ENCODE measurements at regions not wholly inside any gene's neighbourhood (a gene's known extent, or its start where the extent isn't known, plus 50 kb on each side); places are given as distances from the start of the nearest gene placed in this dataset.
"Not testable (repeated sequence)": the region's sequence is repeated elsewhere in the genome, so short reads cannot be mapped to it uniquely, and the experiment has no call there.

GRCh38 chr11:38721586-38722315 is 2123.7 kb upstream of the RAG2 start:
- DNase-seq (ENCODE audit: low read depth) = no peak

GRCh38 chr11:38718659-38719058 is 2120.6 kb upstream of the RAG2 start:
- no peak for DNase-seq (ENCODE audit: low read depth)

- DNase-seq (ENCODE audit: low read depth) = no peak
These were observed 2120.0 kb upstream of the RAG2 start for GRCh38 chr11:38718049-38718448.

- DNase-seq (ENCODE audit: low read depth) = no peak
These were observed 2113.1 kb upstream of the RAG2 start for GRCh38 chr11:38711110-38711509.

- DNase-seq (ENCODE audit: low read depth) = no peak
These were observed 2112.2 kb upstream of the RAG2 start for GRCh38 chr11:38710262-38710661.

GRCh38 chr11:38700111-38700510 is 2102.1 kb upstream of the RAG2 start:
- DNase-seq (ENCODE audit: low read depth) = no peak

- DNase-seq (ENCODE audit: low read depth) = no peak
These were observed 2095.3 kb upstream of the RAG2 start for GRCh38 chr11:38693306-38693705.

- DNase-seq (ENCODE audit: low read depth) = not testable (repeated sequence)
These were observed 2092.2 kb upstream of the RAG2 start for GRCh38 chr11:38690211-38690610.

GRCh38 chr11:38687008-38687407 is 2089.0 kb upstream of the RAG2 start:
- no peak for DNase-seq (ENCODE audit: low read depth)

- no peak for DNase-seq (ENCODE audit: low read depth)
These were observed 2085.4 kb upstream of the RAG2 start for GRCh38 chr11:38683484-38683883.

GRCh38 chr11:38680746-38681145 is 2082.7 kb upstream of the RAG2 start:
- DNase-seq (ENCODE audit: low read depth) = no peak

- DNase-seq (ENCODE audit: low read depth) = no peak
These were observed 2082.1 kb upstream of the RAG2 start for GRCh38 chr11:38680166-38680565.

GRCh38 chr11:38672445-38672844 is 2074.4 kb upstream of the RAG2 start:
- no peak for DNase-seq (ENCODE audit: low read depth)

GRCh38 chr11:38667359-38667758 is 2069.3 kb upstream of the RAG2 start:
- no peak for DNase-seq (ENCODE audit: low read depth)

- no peak for DNase-seq (ENCODE audit: low read depth)
These were observed 2050.6 kb upstream of the RAG2 start for GRCh38 chr11:38648604-38649003.

- DNase-seq (ENCODE audit: low read depth) = no peak
These were observed 2048.3 kb upstream of the RAG2 start for GRCh38 chr11:38646382-38646781.

- DNase-seq (ENCODE audit: low read depth) = no peak
These were observed 2042.8 kb upstream of the RAG2 start for GRCh38 chr11:38640854-38641253.

- no peak for DNase-seq (ENCODE audit: low read depth)
These were observed 2014.7 kb upstream of the RAG2 start for GRCh38 chr11:38612701-38613100.

- not testable (repeated sequence) for DNase-seq (ENCODE audit: low read depth)
These were observed 2003.3 kb upstream of the RAG2 start for GRCh38 chr11:38601371-38601770.

- no peak for DNase-seq (ENCODE audit: low read depth)
These were observed 2000.4 kb upstream of the RAG2 start for GRCh38 chr11:38598418-38598817.

- not testable (repeated sequence) for DNase-seq (ENCODE audit: low read depth)
These were observed 1997.5 kb upstream of the RAG2 start for GRCh38 chr11:38595359-38596016.

GRCh38 chr11:38594895-38595294 is 1996.9 kb upstream of the RAG2 start:
- no peak for DNase-seq (ENCODE audit: low read depth)

GRCh38 chr11:38593649-38594048 is 1995.6 kb upstream of the RAG2 start:
- no peak for DNase-seq (ENCODE audit: low read depth)

- DNase-seq (ENCODE audit: low read depth) = no peak
These were observed 1984.7 kb upstream of the RAG2 start for GRCh38 chr11:38582756-38583155.
